ENCODE measurements at regions not wholly inside any gene's neighbourhood (a gene's known extent, or its start where the extent isn't known, plus 50 kb on each side); places are given as distances from the start of the nearest gene placed in this dataset.

GRCh38 chr2:129879614-129880180 lies 99.8 kb upstream of the RAB6C start:
- Histone ChIP-seq H3K4me1 (replicated peaks in 1 of 2; ENCODE audit: control insufficient read depth in 2 of 2, insufficient read depth in 2 of 2, low read length in 2 of 2) (peaks cover 0 to 6% of the 10 kb centered on the region in 2 experiments; a peak in 3 of 5 replicates), H3K9ac (ENCODE audit: insufficient read depth in 1 of 2, low read depth in 2 of 2, low read length in 2 of 2) (no peak overlapping the region), H4K20me1 (replicated peaks; ENCODE audit: control insufficient read depth, insufficient read depth, low read length) (no peaks in the 10 kb centered on the region), H3K36me3 (ENCODE audit: control insufficient read depth, insufficient read depth, low read length) (no peaks in the 10 kb centered on the region), H3K27ac (ENCODE audit: extremely low read depth, low read depth, low read length) (no peak overlapping the region), H3K79me2 (ENCODE audit: control insufficient read depth, insufficient read depth, low read length) (no peaks in the 10 kb centered on the region), H3K9me1 (ENCODE audit: control insufficient read depth, insufficient read depth, low read length) (no peaks in the 10 kb centered on the region), H3K27me3 (ENCODE audit: control insufficient read depth in 2 of 2, insufficient read depth in 2 of 2, low read length in 2 of 2) (peaks cover 0 to 17% of the 10 kb centered on the region in 2 experiments; a peak in 2 of 5 replicates), H3K4me2 (ENCODE audit: insufficient read depth, low read length) (no peak overlapping the region), H3K9me3 (replicated peaks; ENCODE audit: control insufficient read depth, insufficient read depth, low read depth, low read length) (no peaks in the 10 kb centered on the region), H3K4me3 (no peak overlapping the region), H2AFZ (ENCODE audit: low read depth, low read length) (no peak overlapping the region)
- POLR2A ChIA-PET: no interaction called here
- DNase-seq (ENCODE audit: extremely low read depth in 1 of 4, low spot score in 3 of 4) (no peak), ATAC-seq (no peak), FAIRE-seq (no peak)
- CTCF ChIA-PET (ENCODE audit: low intra/inter-chr PET ratio): no interaction called here
- TF ChIP-seq NR2C1 (IDR thresholded peaks at IDR 0.05) (no peak), NR2C1 (tag; IDR thresholded peaks at IDR 0.05) (no peak), CHD7 (IDR thresholded peaks at IDR 0.05; ENCODE audit: low read depth, low read length) (no peak), ATF6 (CRISPR knock-in tag; IDR thresholded peaks at IDR 0.05) (no peak)
- 3% methylated on average over 9 of the region's 9 CpGs for WGBS (ENCODE audit: insufficient coverage, low coverage, missing lambda C conversion rate)
- intact Hi-C loops (cut with micrococcal nuclease): no loop called here
- in situ Hi-C loops (cut with MboI): no loop called here
- no TSS peak for BruUV-seq (replicated peaks)
